IMR-90 (cell line): ENCODE measurements at regions not wholly inside any gene's neighbourhood (a gene's known extent, or its start where the extent isn't known, plus 50 kb on each side); places are given as distances from the start of the nearest gene placed in this dataset.

Source experiments
- ATAC-seq: fragments of 200-7000 bp; cut with Tn5 transposase; 2 replicates; pipeline ENCODE4 v1.9.1; 2020; ENCODE audit warnings: low read depth, mild to moderate bottlenecking, moderate library complexity
- BruUV-seq: library from RNA; stranded (reverse); fragments of 400-500 nt; replicated peaks from 2 replicates; lab custom pipeline; 2021; lab: Mats Ljungman, UMichigan
- CTCF ChIA-PET: fragments of 300-600 bp; formaldehyde crosslinking; extraction: SDS; loops from one replicate; lab custom pipeline; 2021; ENCODE audit warnings: antibody characterized with exemption; lab: Yijun Ruan, JAX
- POLR2A ChIA-PET: fragments of 300-600 bp; sonication (Branson Sonifier 250); formaldehyde crosslinking; loops from one replicate; lab custom pipeline; 2022; ENCODE audit warnings: antibody characterized with exemption; ENCODE audit not compliant: unreplicated experiment; lab: Charles Lee
- DNase-seq: peaks from one replicate; pipeline ENCODE4 v3.0.0; 2013
- H2AFZ ChIP-seq: replicated peaks from 2 replicates; pipeline ENCODE3; 2013; ENCODE audit warnings: low read length, mild to moderate bottlenecking; ENCODE audit not compliant: poor library complexity
- H2AK5ac ChIP-seq: 2 replicates; pipeline ENCODE4 v1.6.1; 2013; ENCODE audit warnings: low read depth, low read length, inconsistent platforms
- H2AK9ac ChIP-seq: replicated peaks from 2 replicates; pipeline ENCODE3; 2013; ENCODE audit warnings: mild to moderate bottlenecking, low read depth, low read length, moderate library complexity; ENCODE audit not compliant: poor library complexity
- H2BK120ac ChIP-seq: 2 replicates; pipeline ENCODE4 v1.6.1; 2013; ENCODE audit warnings: low read depth, low read length, inconsistent platforms
- H2BK15ac ChIP-seq: 3 replicates; pipeline ENCODE4 v1.6.1; 2013; ENCODE audit warnings: low read depth, low read length, inconsistent platforms
- H2BK20ac ChIP-seq: 2 replicates; pipeline ENCODE4 v1.6.1; 2013; ENCODE audit warnings: low read depth, mild to moderate bottlenecking, inconsistent platforms, low read length, moderate library complexity
- H2BK5ac ChIP-seq: 2 replicates; pipeline ENCODE4 v1.6.1; 2013; ENCODE audit warnings: mild to moderate bottlenecking, low read depth, low read length, inconsistent platforms; ENCODE audit not compliant: poor library complexity, severe bottlenecking
- H3K14ac ChIP-seq: replicated peaks from 2 replicates; pipeline ENCODE4 v1.6.1; 2013; ENCODE audit warnings: low read depth, low read length, inconsistent platforms
- H3K18ac ChIP-seq: 2 replicates; pipeline ENCODE4 v1.6.1; 2013; ENCODE audit warnings: low read depth, low read length, control low read depth
- H3K23ac ChIP-seq: 2 replicates; pipeline ENCODE4 v1.6.1; 2013; ENCODE audit warnings: low read depth, low read length, inconsistent platforms
- H3K27ac ChIP-seq: 2 replicates; pipeline ENCODE4 v1.5.1; 2013; ENCODE audit warnings: mild to moderate bottlenecking, control low read depth, low read length; ENCODE audit not compliant: insufficient read depth
- H3K27me3 ChIP-seq: 2 replicates; pipeline ENCODE4 v1.6.1; 2013; ENCODE audit warnings: low read length; ENCODE audit not compliant: control insufficient read depth, insufficient read depth
- H3K36me3 ChIP-seq: 2 replicates; pipeline ENCODE4 v1.6.1; 2013; ENCODE audit warnings: low read length, mixed read lengths; ENCODE audit not compliant: control insufficient read depth, insufficient read depth
- H3K4ac ChIP-seq: 2 replicates; pipeline ENCODE4 v1.6.1; 2013; ENCODE audit warnings: low read depth, low read length, inconsistent platforms
- H3K4me1 ChIP-seq: 2 replicates; pipeline ENCODE4 v1.6.1; 2013; ENCODE audit warnings: low read length, mixed read lengths; ENCODE audit not compliant: control insufficient read depth, insufficient read depth
- H3K4me2 ChIP-seq: 2 replicates; pipeline ENCODE4 v1.6.1; 2013; ENCODE audit warnings: low read depth, mild to moderate bottlenecking, control low read depth, low read length, moderate library complexity
- H3K4me3 ChIP-seq: 2 replicates; pipeline ENCODE4 v1.5.1; 2013; ENCODE audit warnings: low read depth, mild to moderate bottlenecking, control low read depth, low read length, moderate library complexity; ENCODE audit not compliant: insufficient read depth
- H3K56ac ChIP-seq: 2 replicates; pipeline ENCODE4 v1.6.1; 2013; ENCODE audit warnings: low read length, inconsistent platforms; ENCODE audit not compliant: insufficient read depth; ENCODE audit errors: extremely low read depth
- H3K79me1 ChIP-seq, 2 experiments: 2 replicates each; pipeline ENCODE4 v1.6.1; 2013; ENCODE audit warnings: low read length in 2 of 2, inconsistent platforms in 1 of 2, low read depth in 1 of 2
- H3K9ac ChIP-seq: 2 replicates; pipeline ENCODE4 v1.6.1; 2013; ENCODE audit warnings: low read depth, low read length, control low read depth
- H3K9me1 ChIP-seq: 2 replicates; pipeline ENCODE4 v1.6.1; 2013; ENCODE audit warnings: low read length, inconsistent platforms; ENCODE audit not compliant: insufficient read depth
- H3K9me3 ChIP-seq: 2 replicates; pipeline ENCODE4 v1.6.1; 2013; ENCODE audit warnings: low read length; ENCODE audit not compliant: control insufficient read depth, insufficient read depth
- H4K20me1 ChIP-seq: 2 replicates; pipeline ENCODE4 v1.6.1; 2013; ENCODE audit warnings: low read length, inconsistent platforms; ENCODE audit not compliant: insufficient read depth
- H4K5ac ChIP-seq: 2 replicates; pipeline ENCODE4 v1.6.1; 2013; ENCODE audit warnings: mild to moderate bottlenecking, low read depth, low read length, control low read depth
- H4K8ac ChIP-seq, 2 experiments: 2 replicates each; pipeline ENCODE4 v1.6.1; 2013; ENCODE audit warnings: low read depth in 2 of 2, low read length in 2 of 2, control low read depth in 1 of 2, inconsistent platforms in 1 of 2
- H4K91ac ChIP-seq: 2 replicates; pipeline ENCODE4 v1.6.1; 2013; ENCODE audit warnings: low read depth, low read length, inconsistent platforms; ENCODE audit not compliant: insufficient read depth
- BHLHE40 ChIP-seq: fragments of 150-350 bp; IDR thresholded peaks from 2 replicates; pipeline ENCODE4 v1.6.1; 2016; ENCODE audit warnings: mild to moderate bottlenecking, low read depth, low read length
- CEBPB ChIP-seq: IDR thresholded peaks from 2 replicates; pipeline ENCODE4 v1.6.1; 2012; ENCODE audit warnings: low read depth, low read length, improper control_type of control experiment
- CHD1 ChIP-seq: IDR thresholded peaks from 2 replicates; pipeline ENCODE4 v1.6.1; 2012; ENCODE audit warnings: low read depth, low read length, improper control_type of control experiment
- CTCF ChIP-seq: conservative IDR thresholded peaks from 2 replicates; pipeline ENCODE4 v1.5.1; 2012; ENCODE audit warnings: mild to moderate bottlenecking, low read depth, low read length, improper control_type of control experiment
- ELK1 ChIP-seq: fragments of 150-350 bp; IDR thresholded peaks from 2 replicates; pipeline ENCODE4 v1.6.1; 2016; ENCODE audit warnings: low read depth, mild to moderate bottlenecking, low read length, moderate library complexity, borderline replicate concordance
- FOS ChIP-seq: fragments of 150-350 bp; IDR thresholded peaks from 2 replicates; pipeline ENCODE4 v1.6.1; 2016; ENCODE audit warnings: low read depth, low read length
- MAFK ChIP-seq: IDR thresholded peaks from 2 replicates; pipeline ENCODE4 v1.6.1; 2012; ENCODE audit warnings: low read depth, low read length, improper control_type of control experiment
- MAZ ChIP-seq: IDR thresholded peaks from 2 replicates; pipeline ENCODE4 v1.6.1; 2012; ENCODE audit warnings: low read depth, mild to moderate bottlenecking, low read length, improper control_type of control experiment, moderate library complexity, borderline replicate concordance
- MXI1 ChIP-seq: IDR thresholded peaks from 2 replicates; pipeline ENCODE4 v1.6.1; 2012; ENCODE audit warnings: low read depth, mild to moderate bottlenecking, low read length, moderate library complexity, borderline replicate concordance
- NFE2L2 ChIP-seq: fragments of 150-350 bp; IDR thresholded peaks from 2 replicates; pipeline ENCODE4 v1.6.1; 2016; ENCODE audit warnings: low read depth, mild to moderate bottlenecking, low read length
- POLR2A ChIP-seq: IDR thresholded peaks from 2 replicates; pipeline ENCODE4 v1.6.1; 2012; ENCODE audit warnings: mild to moderate bottlenecking, low read depth, low read length
- RAD21 ChIP-seq: IDR thresholded peaks from 2 replicates; pipeline ENCODE4 v1.6.1; 2012; ENCODE audit warnings: low read length, improper control_type of control experiment
- RCOR1 ChIP-seq: IDR thresholded peaks from 2 replicates; pipeline ENCODE4 v1.6.1; 2012; ENCODE audit warnings: mild to moderate bottlenecking, low read length, improper control_type of control experiment; ENCODE audit not compliant: insufficient replicate concordance
- RFX5 ChIP-seq: IDR thresholded peaks from 2 replicates; pipeline ENCODE4 v1.8.0; 2012; ENCODE audit warnings: low read depth, mild to moderate bottlenecking, low read length, moderate library complexity
- SMC3 ChIP-seq: fragments of 150-350 bp; IDR thresholded peaks from 2 replicates; pipeline ENCODE4 v1.6.1; 2016; ENCODE audit warnings: low read depth, mild to moderate bottlenecking, antibody characterized with exemption, low read length, moderate library complexity
- USF2 ChIP-seq: fragments of 150-350 bp; IDR thresholded peaks from 2 replicates; pipeline ENCODE4 v1.6.1; 2017; ENCODE audit warnings: mild to moderate bottlenecking, antibody characterized with exemption, low read length, low read depth
- WGBS, 2 experiments: methylation state at CpG; one replicate each; pipeline versions ENCODE4 v1.1.5 to v1.1.7; 2013; ENCODE audit warnings: missing lambda C conversion rate in 2 of 2; ENCODE audit not compliant: insufficient read length in 1 of 2; ENCODE audit errors: extremely low coverage in 2 of 2; 5-methylcytosine and 5-hydroxymethylcytosine counted together
- dilution Hi-C: fragments of 300-500 bp; cut with HindIII; formaldehyde crosslinking; loops from one replicate; pipeline ENCODE4 v1.14.3; 2018; ENCODE audit warnings: low sequenced_read_pairs; ENCODE audit not compliant: unreplicated experiment
- in situ Hi-C: fragments of 300-500 bp; cut with MboI; formaldehyde crosslinking; loops from 3 replicates; pipeline ENCODE4 v1.14.3; 2019; ENCODE audit warnings: low sequenced_read_pairs, inconsistent platforms, mixed read lengths
- intact Hi-C: fragments of 100-400 bp; cut with micrococcal nuclease; formaldehyde crosslinking; loops from 2 replicates; pipeline ENCODE4 v1.10.0; 2022

GRCh38 chr14:105986894-105987284, 460.5 kb downstream of the TMEM121 start:
- Histone ChIP-seq H4K8ac (no peak overlapping the region), H3K23ac (no peak overlapping the region), H2AK9ac (no peak overlapping the region), H3K56ac (no peak overlapping the region), H4K20me1 (no peaks in the 10 kb centered on the region), H4K91ac (no peak overlapping the region), H2BK20ac (no peak overlapping the region), H3K4me1 (no peaks in the 10 kb centered on the region), H3K27me3 (no peaks in the 10 kb centered on the region), H4K5ac (no peak overlapping the region), H3K18ac (no peak overlapping the region), H2BK120ac (no peak overlapping the region), H3K4ac (no peak overlapping the region), H3K9me1 (no peaks in the 10 kb centered on the region), H2BK15ac (no peak overlapping the region), H3K27ac (no peak overlapping the region), H3K36me3 (no peaks in the 10 kb centered on the region), H2AK5ac (no peak overlapping the region), H3K4me3 (no peak overlapping the region), H2AFZ (no peak overlapping the region), H3K9ac (no peak overlapping the region), H3K79me1 (no peaks in the 10 kb centered on the region), H3K14ac (no peak overlapping the region), H3K4me2 (no peak overlapping the region), H2BK5ac (no peak overlapping the region), H3K9me3 (peaks cover 11% of the 10 kb centered on the region; the same call in 1 of the 2 replicates)
- dilution Hi-C loops (no loop called here), in situ Hi-C loops (no loop called here), intact Hi-C loops (no loop called here)
- no peak for ATAC-seq
- ChIA-PET POLR2A (no interaction called here), CTCF (no interaction called here)
- TF ChIP-seq POLR2A, result no peak
- TF ChIP-seq MAZ, result no peak
- TF ChIP-seq ELK1, result no peak
- no peak for TF ChIP-seq BHLHE40
- no peak for TF ChIP-seq MXI1
- no peak for TF ChIP-seq FOS
- no peak for TF ChIP-seq RFX5
- no peak for TF ChIP-seq USF2
- no peak for TF ChIP-seq RAD21
- TF ChIP-seq RCOR1, result no peak
- TF ChIP-seq SMC3, result no peak
- no peak for TF ChIP-seq CHD1
- TF ChIP-seq NFE2L2, result no peak
- TF ChIP-seq CTCF, result no peak
- TF ChIP-seq MAFK, result no peak
- no peak for TF ChIP-seq CEBPB
- no TSS peak for BruUV-seq
- WGBS, 2 experiments, result no CpG with 5 or more reads among the region's 2 CpGs
- DNase-seq, result no peak
